GM21529 (cell line): ENCODE measurements at regions not wholly inside any gene's neighbourhood (a gene's known extent, or its start where the extent isn't known, plus 50 kb on each side); places are given as distances from the start of the nearest gene placed in this dataset.
"Not testable (repeated sequence)": the region's sequence is repeated elsewhere in the genome, so short reads cannot be mapped to it uniquely, and the experiment has no call there.

ENCODE experiments used
- ATAC-seq: cut with Tn5 transposase; IDR thresholded peaks from one replicate; pipeline ENCODE4 v1.9.1; 2021; ENCODE audit not compliant: unreplicated experiment

DNA sequence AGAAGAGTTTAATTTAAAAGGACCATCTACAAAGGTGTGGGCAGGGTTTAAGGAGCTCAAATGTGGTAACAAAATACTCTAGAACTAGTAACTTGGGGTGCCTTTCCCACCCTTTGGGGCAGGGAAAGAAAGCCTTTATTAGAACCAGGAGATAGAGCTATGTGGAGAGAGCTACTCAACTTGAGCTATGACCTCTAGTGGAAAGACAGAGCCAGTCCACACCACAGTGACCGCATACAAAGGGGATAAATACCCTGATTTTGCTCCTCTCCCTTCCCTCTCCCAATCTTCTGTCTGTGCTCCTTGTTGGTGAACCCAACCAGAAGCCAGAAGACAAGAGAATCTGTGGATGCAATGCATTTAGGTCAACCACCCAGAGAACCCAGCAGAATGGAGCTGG, 54.4 kb upstream of the JAK1 start:
- no peak for ATAC-seq

DNA sequence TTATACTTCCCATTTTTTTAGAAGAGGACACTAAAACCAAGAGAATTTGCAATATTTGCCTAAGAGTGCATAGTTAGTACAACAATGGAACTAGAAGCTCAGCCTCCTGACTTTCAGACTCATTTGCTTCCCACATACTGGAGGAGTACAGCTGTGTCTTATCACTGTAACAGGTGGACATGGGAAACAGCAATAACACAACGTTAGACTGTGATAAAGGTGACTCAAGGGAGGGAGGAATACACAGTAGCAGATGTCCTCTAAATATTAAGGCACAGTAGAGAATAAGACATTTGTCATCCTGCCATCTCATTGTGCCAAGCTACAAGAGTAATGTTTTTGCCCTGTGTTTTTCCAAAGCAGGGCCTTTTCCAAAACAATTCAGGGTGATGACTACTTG, 55.4 kb upstream of the JAK1 start:
- ATAC-seq = no peak

DNA sequence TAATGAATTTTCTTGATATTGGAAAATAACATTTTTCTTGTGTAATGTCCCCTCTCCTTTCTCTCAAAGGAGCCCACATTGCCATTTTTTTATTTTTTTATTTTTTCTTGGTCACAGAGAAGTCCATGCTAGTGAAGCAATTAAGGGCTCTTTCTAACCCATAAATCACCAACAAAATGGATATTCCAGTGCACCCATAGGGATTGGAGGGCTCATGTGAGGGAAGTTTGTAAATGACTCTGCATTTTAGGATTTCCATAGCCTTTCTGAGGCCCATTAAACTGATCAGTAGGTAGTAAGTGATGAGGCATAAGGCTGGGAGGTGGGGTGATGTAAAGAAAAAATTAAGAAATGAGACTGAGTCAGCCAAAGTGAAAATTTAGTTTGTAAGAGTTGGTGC, 55.9 kb upstream of the JAK1 start:
- no peak for ATAC-seq

DNA sequence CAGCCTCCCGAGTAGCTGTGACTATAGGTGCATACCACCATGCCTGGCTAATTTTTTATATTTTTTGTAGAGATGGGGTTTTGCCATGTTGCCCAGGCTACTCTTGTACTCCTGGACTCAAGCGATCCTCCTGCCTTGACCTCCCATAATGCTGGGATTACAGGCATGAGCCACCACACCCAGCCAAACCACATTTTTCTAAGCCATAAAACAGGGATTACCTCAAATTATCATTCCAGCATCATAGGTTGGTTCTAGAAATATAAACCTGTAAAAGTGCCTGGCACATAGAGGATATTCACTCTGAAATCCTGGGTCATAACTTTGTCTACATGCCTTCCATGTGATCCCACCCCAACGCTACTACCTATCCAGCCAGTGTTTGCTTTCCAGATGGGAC, 59.4 kb upstream of the JAK1 start:
- no peak for ATAC-seq

DNA sequence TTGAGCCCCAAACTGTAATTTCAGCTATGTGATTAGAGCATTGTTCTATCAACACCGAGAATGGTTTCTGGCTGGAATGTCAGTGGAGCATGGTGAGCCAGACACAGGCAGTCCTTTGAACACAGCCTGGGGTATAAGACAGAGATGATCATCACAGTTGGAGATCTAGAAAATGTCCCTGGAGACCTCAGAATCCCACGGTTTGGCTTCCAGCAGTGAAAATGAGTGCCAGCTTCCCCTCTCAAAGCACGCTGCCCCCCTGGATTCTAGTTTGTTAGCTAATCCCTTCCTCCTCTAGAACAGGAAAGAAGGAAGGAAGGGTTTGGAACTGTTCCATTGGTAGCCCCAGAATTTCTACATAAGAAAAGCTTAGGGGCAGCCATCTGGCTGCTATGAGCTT, 59.9 kb upstream of the JAK1 start:
- no peak for ATAC-seq

DNA sequence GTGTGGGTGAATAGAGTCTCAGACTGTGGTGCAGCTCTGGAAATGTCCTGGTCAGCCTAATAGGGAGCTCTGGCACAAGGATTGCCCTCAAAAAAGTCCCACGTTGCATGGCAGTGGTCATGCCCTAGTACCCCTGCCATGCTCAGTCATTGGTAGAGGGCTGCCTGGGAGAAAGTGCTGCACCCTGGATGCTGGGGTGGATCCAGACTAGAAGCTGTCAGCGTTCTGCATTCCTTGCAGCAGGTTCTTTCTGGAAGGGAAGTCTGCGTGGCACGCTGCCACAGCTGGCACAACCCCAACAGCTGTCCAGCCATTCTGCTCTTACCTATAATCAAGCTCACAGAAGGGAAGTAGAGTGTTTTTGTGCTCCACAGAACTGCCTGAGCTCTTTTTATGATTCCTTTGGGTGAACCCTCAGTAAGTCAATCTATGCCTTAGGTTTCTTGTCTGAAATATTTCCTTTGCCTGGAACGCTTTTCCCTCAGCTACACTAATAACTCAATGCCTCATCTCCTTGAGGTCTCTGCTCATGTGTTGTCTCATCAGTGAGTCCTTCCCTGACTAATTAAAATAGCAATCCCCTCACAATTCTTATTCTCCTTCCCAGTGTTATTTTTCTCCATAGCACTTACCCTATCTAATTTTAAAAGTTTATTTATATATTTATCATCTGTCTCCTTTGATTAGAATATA, 61.5 kb upstream of the JAK1 start:
- ATAC-seq = no peak

DNA sequence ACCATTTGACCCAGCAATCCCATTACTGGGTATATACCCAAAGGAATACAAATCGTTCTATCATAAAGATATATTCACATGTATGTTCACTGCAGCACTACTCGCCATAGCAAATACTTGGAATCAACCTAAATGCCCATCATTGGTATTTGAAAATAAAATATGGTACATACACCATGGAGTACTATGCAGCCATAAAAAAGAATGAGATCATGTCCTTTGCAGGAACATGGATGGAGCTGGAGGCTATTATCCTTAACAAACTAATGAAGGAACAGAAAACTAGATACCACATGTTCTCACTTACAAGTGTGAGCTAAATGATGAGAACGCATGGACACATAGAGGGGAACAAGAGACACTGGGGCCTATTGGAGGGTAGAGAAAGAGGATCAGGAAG, 63.1 kb upstream of the JAK1 start:
- ATAC-seq = not testable (repeated sequence)

DNA sequence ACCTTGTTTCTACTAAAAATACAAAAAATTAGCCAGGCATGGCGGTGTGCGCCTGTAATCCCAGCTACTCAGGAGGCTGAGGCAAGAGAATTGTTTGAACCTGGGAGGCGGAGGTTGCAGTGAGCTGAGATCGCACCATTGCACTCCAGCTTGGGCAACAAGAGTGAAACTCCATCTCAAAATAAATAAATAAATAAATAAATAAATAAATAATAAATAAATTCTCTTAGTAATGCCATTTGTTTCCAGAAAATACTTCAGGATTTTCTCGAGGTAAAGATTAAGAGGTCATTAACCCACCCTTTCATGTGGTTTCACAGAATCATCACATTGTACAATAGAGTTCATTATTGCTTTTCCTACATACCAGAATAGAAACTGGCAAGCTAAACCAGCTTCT, 68.5 kb upstream of the JAK1 start:
- not testable (repeated sequence) for ATAC-seq

DNA sequence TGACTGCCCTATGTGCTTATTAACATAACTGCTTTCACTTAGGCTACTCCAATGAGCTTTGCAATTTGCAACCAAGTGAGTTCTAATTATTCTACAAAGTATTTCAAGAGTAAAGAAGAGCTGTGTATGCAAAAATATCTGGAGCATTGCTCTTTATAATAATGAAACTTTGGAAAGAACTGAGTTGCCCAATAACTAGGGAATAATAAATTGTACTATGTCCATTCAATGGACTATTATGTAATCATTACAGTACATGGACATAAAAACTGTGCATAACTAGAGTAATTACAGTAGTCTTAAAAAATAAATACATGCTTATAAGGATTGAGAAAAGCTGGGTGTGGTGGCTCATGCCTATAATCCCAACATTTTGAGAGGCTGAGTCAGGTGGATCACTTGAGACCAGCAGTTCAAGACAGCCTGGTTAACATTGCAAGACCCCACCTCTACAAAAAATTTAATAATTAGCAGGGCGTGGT, 70.3 kb upstream of the JAK1 start:
- no peak for ATAC-seq

DNA sequence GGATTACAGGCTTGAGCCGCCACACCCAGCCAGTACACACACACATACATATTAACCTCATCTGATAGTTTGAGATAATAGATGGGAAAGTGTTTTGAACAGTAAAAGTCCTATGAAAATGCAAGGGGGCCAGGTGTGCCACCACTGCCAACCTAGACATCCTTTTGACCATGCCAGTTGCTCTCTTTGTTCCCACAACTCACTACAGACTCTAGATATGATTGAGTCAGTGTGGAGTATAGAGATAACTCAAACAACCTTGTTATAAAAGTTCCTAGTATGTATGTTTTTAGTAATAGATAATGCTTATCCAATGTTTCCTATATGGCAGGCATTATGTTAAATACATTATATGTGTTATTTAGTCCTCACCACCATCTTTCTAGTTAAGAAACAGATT, 72.7 kb upstream of the JAK1 start:
- no peak for ATAC-seq

DNA sequence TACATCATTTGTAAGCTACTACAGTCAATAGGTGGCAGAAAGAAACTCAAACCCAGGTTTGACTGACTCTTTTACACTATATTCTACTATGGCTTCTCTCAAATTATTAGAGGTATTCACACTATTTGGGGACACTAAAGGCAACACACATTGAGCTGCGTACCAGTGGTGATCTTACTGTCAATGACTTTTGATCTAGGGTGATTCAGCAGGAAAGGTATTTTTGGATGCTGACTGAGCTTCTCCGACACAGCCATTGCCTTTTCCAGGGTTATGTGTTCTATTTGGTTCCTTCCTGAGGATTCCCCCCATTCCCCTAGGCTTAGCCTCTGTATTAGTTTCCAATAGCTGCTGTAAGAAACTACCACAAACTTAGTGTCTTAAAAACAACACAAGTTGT, 73.2 kb upstream of the JAK1 start:
- no peak for ATAC-seq

DNA sequence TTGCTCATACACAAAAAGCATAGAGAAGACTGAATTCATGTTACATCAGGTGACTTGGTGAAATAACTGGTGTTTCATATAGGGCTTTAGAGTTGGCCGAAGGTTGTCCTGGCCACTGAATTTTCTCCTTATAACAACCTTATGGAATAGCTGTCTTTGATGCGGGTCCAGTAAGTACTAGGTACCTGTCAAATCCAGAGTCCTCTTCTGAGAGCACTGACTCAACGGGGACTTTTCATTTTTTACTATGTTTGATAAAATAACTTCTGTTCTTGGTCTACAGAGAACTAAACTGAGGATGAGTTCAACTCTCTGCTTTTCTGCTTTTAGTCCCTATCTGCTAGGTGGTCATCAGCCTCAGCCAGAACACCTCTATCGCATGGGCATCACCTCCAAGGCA, 76.1 kb upstream of the JAK1 start:
- no peak for ATAC-seq

DNA sequence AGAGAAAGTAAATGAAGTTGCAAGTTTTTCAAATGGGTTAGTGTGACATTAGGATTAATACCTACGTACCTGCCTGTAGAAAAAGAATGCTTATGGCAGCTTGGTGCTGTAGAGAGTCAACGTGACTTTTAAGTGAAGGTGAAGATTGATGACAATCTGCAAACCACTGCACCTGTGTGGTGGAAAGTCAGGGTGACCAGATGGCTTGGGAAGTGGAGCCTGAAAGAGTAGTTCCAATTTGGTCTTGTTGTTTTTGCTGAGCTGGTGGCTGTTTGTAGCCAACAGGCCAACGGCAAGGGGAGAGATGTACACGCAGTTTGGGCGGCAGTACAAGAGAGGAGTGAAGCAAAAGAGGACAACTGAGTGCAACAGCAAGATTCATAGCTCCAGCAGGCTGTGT, 78.1 kb upstream of the JAK1 start:
- ATAC-seq = no peak

DNA sequence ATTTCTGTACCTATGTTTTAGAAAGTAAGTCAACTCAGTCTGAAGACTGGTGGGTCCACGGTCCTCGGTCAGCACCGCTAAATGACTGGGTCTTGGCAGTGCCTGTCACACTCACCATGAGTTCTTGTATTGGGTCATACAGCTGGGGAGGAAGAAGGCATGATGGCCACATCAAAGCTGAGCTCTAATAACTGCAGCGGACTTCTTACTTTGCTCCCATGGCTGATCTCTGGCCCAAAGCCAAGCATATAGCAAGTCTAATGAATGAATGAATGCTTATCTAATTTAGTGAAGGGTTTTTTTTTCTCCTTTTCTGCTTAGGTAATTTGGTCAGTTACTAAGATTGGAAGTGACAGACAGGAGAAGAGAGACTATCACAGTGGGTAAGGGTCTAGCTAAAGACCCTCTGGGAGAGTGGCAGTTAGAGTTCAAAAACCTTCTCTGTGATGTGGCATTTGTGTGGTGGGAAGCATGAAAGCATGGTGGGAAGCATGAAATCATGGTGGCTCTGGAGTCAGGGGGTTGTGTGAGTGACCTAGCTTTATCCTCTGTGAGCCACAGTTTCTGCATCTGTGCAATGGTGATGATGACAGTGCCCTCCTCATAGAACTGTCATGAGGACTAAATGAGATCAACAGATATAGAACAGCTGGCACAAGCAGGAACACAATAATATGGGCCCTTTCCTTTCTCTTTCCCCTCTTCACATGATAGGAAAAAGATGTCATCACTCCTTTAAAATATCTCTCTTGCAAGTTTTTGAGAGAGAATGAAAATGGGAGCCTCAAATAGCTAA, 78.9 kb upstream of the JAK1 start:
- no peak for ATAC-seq

DNA sequence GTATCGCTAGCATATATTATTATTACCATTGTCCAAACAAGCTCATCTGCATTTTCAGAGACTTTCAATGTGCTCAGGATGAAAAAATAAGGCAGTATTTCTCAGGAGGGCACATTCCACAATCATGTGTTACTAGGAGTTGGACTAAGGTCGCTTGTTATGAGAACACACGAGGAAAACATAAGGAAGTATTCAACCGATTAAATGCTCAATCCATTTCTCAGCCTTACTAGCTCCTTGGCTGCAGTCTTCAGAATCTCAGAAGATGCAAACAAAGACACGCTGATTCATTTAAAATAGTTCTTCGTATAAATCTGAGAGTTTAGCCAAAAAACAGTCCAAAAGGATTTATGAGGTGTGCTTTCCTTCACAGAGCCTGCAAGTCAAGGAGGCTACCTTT, 82.0 kb upstream of the JAK1 start:
- ATAC-seq = no peak

DNA sequence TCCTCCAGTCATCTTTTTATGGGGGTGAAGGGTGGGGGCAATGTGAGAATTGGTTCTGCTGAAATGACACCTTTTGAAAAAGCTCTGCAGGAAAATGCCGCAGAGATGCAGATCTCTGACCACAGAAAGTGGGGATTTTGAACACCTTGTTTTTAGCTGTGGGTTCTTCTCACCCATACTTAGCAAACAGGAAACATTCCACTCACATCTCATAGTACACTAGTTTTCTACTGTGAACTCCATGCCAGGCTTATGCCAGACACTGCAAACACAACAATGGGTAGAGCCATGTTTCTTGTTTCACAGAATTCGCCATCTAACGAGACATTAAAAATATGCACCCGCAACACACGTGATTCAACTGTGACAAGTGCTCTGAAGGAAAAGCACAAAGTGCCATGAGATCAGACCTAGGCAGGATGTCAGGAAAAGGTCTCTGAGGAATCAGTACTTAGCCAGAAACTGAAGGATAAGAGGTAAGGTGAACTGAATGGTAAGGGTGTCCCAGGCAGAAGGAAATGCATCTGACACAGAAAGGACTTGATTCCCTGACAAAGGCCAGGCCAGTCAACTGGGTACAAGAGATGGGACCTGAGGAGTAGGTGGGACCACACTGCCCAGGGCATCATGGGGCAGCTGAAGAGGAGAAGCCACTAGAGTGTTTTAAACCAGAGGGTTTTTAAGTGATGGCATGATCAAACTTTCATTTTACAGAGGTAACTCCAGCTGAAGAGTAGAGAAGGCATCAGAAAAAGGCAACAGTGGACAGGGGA, 83.8 kb upstream of the JAK1 start:
- no peak for ATAC-seq

DNA sequence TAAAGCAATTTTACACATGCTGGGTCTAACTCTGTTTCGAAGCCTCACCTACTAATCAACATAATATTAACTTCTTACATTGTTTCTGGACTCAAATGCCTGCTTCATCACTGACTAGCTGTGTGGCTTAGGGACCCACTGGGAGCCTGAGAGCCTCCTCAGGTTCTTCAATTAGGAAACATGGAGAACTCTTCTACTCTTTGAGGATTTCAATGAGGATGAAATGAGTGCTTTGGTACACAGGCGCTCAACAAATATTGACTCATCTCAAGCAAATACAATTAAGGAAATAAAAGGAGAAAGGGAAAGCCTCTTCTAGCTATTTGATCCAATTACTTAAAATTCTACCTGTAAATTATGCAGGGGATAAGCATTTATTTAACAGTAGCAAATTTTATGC, 84.4 kb upstream of the JAK1 start:
- no peak for ATAC-seq

DNA sequence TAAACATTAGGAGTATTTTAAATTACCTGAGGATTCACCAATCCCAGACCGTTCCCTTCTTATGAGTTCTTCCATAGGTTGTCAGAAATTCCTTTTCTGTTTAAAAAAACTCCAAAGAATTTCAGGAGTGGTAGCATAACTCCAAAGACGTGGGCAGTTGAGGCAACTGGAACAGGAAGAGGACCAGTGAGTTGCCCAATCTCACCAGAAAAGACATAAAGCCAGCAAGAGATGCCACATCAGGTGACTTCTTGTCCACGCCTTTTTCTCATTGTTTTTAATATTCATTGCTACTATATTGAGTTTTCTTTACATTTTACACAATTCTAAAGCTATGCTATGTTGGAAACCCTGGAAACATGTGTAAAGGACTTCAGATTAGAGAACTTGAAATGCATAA, 88.1 kb upstream of the JAK1 start:
- no peak for ATAC-seq

DNA sequence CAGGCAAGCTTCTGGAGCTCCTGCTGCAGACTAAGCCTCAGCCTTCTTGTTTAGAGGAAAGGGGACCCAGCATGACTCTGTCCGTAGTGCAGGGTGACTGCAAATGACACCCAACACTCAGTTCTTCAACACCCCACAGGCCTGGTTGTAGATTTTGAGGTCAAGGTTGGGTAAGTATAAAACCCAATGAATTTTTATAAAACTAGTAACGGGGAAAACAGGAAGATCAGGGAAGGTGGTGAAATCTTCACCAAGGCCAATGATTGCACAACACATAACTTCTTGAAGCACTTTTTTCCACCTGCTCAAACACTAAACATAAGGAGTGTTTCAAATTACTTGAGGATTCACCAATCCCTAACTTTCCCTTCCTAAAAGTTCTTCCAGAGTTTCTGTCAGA, 89.4 kb upstream of the JAK1 start:
- ATAC-seq = no peak

DNA sequence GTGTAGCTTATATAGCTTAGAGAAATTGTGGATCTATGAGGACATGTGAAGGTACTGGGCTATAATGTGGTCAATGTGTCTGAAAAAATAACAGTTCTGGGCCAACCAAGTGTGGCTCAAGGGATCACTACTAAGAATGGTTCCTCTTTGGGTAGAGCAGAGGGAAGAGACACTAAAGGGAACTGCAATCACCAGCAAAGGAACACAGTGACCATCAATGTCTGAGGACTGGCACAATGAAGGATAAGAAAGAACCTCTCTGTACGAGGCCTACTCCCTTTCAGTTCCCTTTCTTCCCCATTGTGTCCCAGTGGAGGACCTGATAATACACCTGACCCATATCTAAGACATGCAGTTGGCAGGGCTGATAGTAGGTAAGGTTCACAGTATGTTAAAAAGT, 89.9 kb upstream of the JAK1 start:
- no peak for ATAC-seq

DNA sequence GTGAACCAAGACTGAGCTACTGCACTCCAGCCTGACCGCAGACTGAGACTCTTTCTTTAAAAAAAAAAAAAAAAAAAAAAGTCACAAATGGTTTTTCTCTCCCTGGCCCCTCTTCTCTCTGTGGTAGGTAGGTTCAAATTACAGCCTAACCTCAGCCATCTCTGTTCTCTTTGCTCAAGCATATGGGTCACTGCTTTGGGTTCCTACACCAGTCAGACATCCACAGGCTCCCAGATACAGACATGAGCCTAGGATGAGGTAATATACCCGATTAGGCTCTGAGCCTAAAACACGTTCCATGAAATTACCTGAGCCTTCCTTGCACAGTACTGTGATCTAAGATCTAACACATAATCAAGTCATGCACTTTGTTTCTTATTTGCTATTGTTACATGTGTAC, 90.5 kb upstream of the JAK1 start:
- no peak for ATAC-seq
